ENCODE measurements at regions not wholly inside any gene's neighbourhood (a gene's known extent, or its start where the extent isn't known, plus 50 kb on each side); places are given as distances from the start of the nearest gene placed in this dataset.
A peak's percentile ranks its signal among the peaks of the same experiment; 100 is the strongest.

GRCh38 chr3:150267288-150267687 lies 140.8 kb upstream of the TSC22D2 start:
- no peak overlapping the region for H3K27ac ChIP-seq (ENCODE audit: insufficient read depth, low read length)
- H2BK5ac ChIP-seq (ENCODE audit: low read depth, low read length, poor library complexity, severe bottlenecking), result no peak overlapping the region
- no peak for ATAC-seq (ENCODE audit: low read depth)
- BruUV-seq (replicated peaks), result no TSS peak
- TF ChIP-seq CEBPB (IDR thresholded peaks at IDR 0.05; ENCODE audit: low read depth, low read length) (no peak), SMC3 (IDR thresholded peaks at IDR 0.05; ENCODE audit: low read depth, low read length) (no peak), CTCF (conservative IDR thresholded peaks at IDR 0.05; ENCODE audit: low read depth, low read length) (no peak), MAZ (IDR thresholded peaks at IDR 0.05; ENCODE audit: borderline replicate concordance, low read depth, low read length) (no peak), RAD21 (IDR thresholded peaks at IDR 0.05; ENCODE audit: low read length) (no peak), MAFK (IDR thresholded peaks at IDR 0.05; ENCODE audit: low read depth, low read length) (no peak), CHD1 (IDR thresholded peaks at IDR 0.05; ENCODE audit: low read depth, low read length) (no peak), BHLHE40 (IDR thresholded peaks at IDR 0.05; ENCODE audit: low read depth, low read length) (no peak), USF2 (IDR thresholded peaks at IDR 0.05; ENCODE audit: low read depth, low read length) (no peak), NFE2L2 (IDR thresholded peaks at IDR 0.05; ENCODE audit: low read depth, low read length) (no peak), RFX5 (IDR thresholded peaks at IDR 0.05; ENCODE audit: low read depth, low read length) (no peak), MXI1 (IDR thresholded peaks at IDR 0.05; ENCODE audit: borderline replicate concordance, low read depth, low read length) (no peak), POLR2A (IDR thresholded peaks at IDR 0.05; ENCODE audit: low read depth, low read length) (no peak), RCOR1 (IDR thresholded peaks at IDR 0.05; ENCODE audit: insufficient replicate concordance, low read length) (no peak), ELK1 (IDR thresholded peaks at IDR 0.05; ENCODE audit: borderline replicate concordance, low read depth, low read length) (no peak), FOS (IDR thresholded peaks at IDR 0.05; ENCODE audit: low read depth, low read length) (no peak)
- CTCF ChIA-PET, result no interaction called here
- H2AK9ac ChIP-seq (replicated peaks; ENCODE audit: low read depth, low read length, poor library complexity), result no peak overlapping the region
- H2BK20ac ChIP-seq (ENCODE audit: low read depth, low read length), result no peak overlapping the region
- H3K4me2 ChIP-seq (ENCODE audit: low read depth, low read length), result no peak overlapping the region
- H2BK15ac ChIP-seq (ENCODE audit: low read depth, low read length), result no peak overlapping the region; the same call in 2 of the 3 replicates
- 100% methylated on average over 1 of the region's 2 CpGs; no CpG with 5 or more reads in 1 of the 2 experiments for WGBS, 2 experiments (ENCODE audit: extremely low coverage in 2 of 2, insufficient read length in 1 of 2)
- H4K20me1 ChIP-seq (ENCODE audit: insufficient read depth, low read length), result no peaks in the 10 kb centered on the region
- peaks cover 5% of the 10 kb centered on the region for H3K4me1 ChIP-seq (ENCODE audit: control insufficient read depth, insufficient read depth, low read length)
- H3K79me1 ChIP-seq (ENCODE audit: low read depth in 1 of 2, low read length in 2 of 2), result no peaks in the 10 kb centered on the region
- H3K23ac ChIP-seq (ENCODE audit: low read depth, low read length), result no peak overlapping the region
- H3K9me3 ChIP-seq (ENCODE audit: control insufficient read depth, insufficient read depth, low read length), result no peaks in the 10 kb centered on the region
- H2AK5ac ChIP-seq (ENCODE audit: low read depth, low read length), result peak overlapping the region; percentile 40; the same call in 1 of the 2 replicates
- peaks cover 5% of the 10 kb centered on the region; the same call in 1 of the 2 replicates for H3K9me1 ChIP-seq (ENCODE audit: insufficient read depth, low read length)
- intact Hi-C loops (cut with micrococcal nuclease), result no loop called here
- H3K27me3 ChIP-seq (ENCODE audit: control insufficient read depth, insufficient read depth, low read length), result no peaks in the 10 kb centered on the region
- H3K9ac ChIP-seq (ENCODE audit: low read depth, low read length), result no peak overlapping the region
- no peak for DNase-seq
- H4K8ac ChIP-seq (ENCODE audit: low read depth in 2 of 2, low read length in 2 of 2), result no peak overlapping the region
- H3K56ac ChIP-seq (ENCODE audit: extremely low read depth, insufficient read depth, low read length), result no peak overlapping the region
- no peak overlapping the region for H3K4ac ChIP-seq (ENCODE audit: low read depth, low read length)
- in situ Hi-C loops (cut with MboI; ENCODE audit: low sequenced_read_pairs), result no loop called here
- H3K14ac ChIP-seq (replicated peaks; ENCODE audit: low read depth, low read length), result no peak overlapping the region
- no peak overlapping the region for H2BK120ac ChIP-seq (ENCODE audit: low read depth, low read length)
- H3K4me3 ChIP-seq (ENCODE audit: insufficient read depth, low read depth, low read length), result no peak overlapping the region
- no peak overlapping the region for H4K5ac ChIP-seq (ENCODE audit: low read depth, low read length)
- POLR2A ChIA-PET (ENCODE audit: unreplicated experiment), result interaction anchor here (0.6 kb wide), 1 partner anchor 142 kb away, joined by 7 read pairs; no protein-coding TSS in a partner anchor
- dilution Hi-C loops (cut with HindIII; ENCODE audit: low sequenced_read_pairs, unreplicated experiment), result no loop called here
- H2AFZ ChIP-seq (replicated peaks; ENCODE audit: low read length, poor library complexity), result no peak overlapping the region
- H4K91ac ChIP-seq (ENCODE audit: insufficient read depth, low read depth, low read length), result peak overlapping the region; percentile 14; the same call in 1 of the 2 replicates
- no peaks in the 10 kb centered on the region for H3K36me3 ChIP-seq (ENCODE audit: control insufficient read depth, insufficient read depth, low read length)
- H3K18ac ChIP-seq (ENCODE audit: low read depth, low read length), result no peak overlapping the region

Measured in IMR-90 (cell line).